ENCODE measurements at regions not wholly inside any gene's neighbourhood (a gene's known extent, or its start where the extent isn't known, plus 50 kb on each side); places are given as distances from the start of the nearest gene placed in this dataset.

GRCh38 chr17:72345088-72345487 is 224.3 kb downstream of the SOX9 start:
- Histone ChIP-seq H3K36me3 (ENCODE audit: low read length) (no peaks in the 10 kb centered on the region), H3K27ac (ENCODE audit: low read depth, low read length) (no peak overlapping the region), H3K9me3 (ENCODE audit: insufficient read depth, low read length) (no peaks in the 10 kb centered on the region), H4K20me1 (ENCODE audit: low read depth, low read length) (no peaks in the 10 kb centered on the region), H3F3A (ENCODE audit: insufficient read depth) (no peaks in the 10 kb centered on the region), H3K79me2 (ENCODE audit: insufficient read depth, low read length) (no peaks in the 10 kb centered on the region), H3K27me3 (ENCODE audit: low read length) (no peaks in the 10 kb centered on the region), H2AFZ (ENCODE audit: low read depth, low read length, severe bottlenecking) (no peak overlapping the region), H3K9ac (ENCODE audit: low read length) (no peak overlapping the region), H3K4me2 (ENCODE audit: low read depth, low read length, poor library complexity, severe bottlenecking) (no peak overlapping the region), H3K9me2 (replicated peaks; ENCODE audit: insufficient read depth, low read length) (no peaks in the 10 kb centered on the region), H3K4me3 (ENCODE audit: insufficient read depth, low read length, poor library complexity, severe bottlenecking) (no peak overlapping the region)
- no peak for TF ChIP-seq CTCF (IDR thresholded peaks at IDR 0.05; ENCODE audit: insufficient read depth, low read length, poor library complexity, severe bottlenecking)
- TF ChIP-seq EZH2phosphoT487 (conservative IDR thresholded peaks at IDR 0.05; ENCODE audit: low read length): no peak

- H3K9me3 ChIP-seq (ENCODE audit: insufficient read depth, low read length): no peaks in the 10 kb centered on the region
- no peaks in the 10 kb centered on the region for H3F3A ChIP-seq (ENCODE audit: insufficient read depth)
- H4K20me1 ChIP-seq (ENCODE audit: low read depth, low read length): no peaks in the 10 kb centered on the region
- TF ChIP-seq EZH2phosphoT487 (conservative IDR thresholded peaks at IDR 0.05; ENCODE audit: low read length) (no peak), CTCF (IDR thresholded peaks at IDR 0.05; ENCODE audit: insufficient read depth, low read length, poor library complexity, severe bottlenecking) (no peak)
- H2AFZ ChIP-seq (ENCODE audit: low read depth, low read length, severe bottlenecking): no peak overlapping the region
- no peak overlapping the region for H3K9ac ChIP-seq (ENCODE audit: low read length)
- no peak overlapping the region for H3K4me3 ChIP-seq (ENCODE audit: insufficient read depth, low read length, poor library complexity, severe bottlenecking)
- H3K27me3 ChIP-seq (ENCODE audit: low read length): no peaks in the 10 kb centered on the region
- H3K36me3 ChIP-seq (ENCODE audit: low read length): no peaks in the 10 kb centered on the region
- H3K27ac ChIP-seq (ENCODE audit: low read depth, low read length): no peak overlapping the region
- H3K79me2 ChIP-seq (ENCODE audit: insufficient read depth, low read length): no peaks in the 10 kb centered on the region
- no peaks in the 10 kb centered on the region for H3K9me2 ChIP-seq (replicated peaks; ENCODE audit: insufficient read depth, low read length)
- no peak overlapping the region for H3K4me2 ChIP-seq (ENCODE audit: low read depth, low read length, poor library complexity, severe bottlenecking)
Measured at GRCh38 chr17:72345536-72345935, 224.7 kb downstream of the SOX9 start.

DNA sequence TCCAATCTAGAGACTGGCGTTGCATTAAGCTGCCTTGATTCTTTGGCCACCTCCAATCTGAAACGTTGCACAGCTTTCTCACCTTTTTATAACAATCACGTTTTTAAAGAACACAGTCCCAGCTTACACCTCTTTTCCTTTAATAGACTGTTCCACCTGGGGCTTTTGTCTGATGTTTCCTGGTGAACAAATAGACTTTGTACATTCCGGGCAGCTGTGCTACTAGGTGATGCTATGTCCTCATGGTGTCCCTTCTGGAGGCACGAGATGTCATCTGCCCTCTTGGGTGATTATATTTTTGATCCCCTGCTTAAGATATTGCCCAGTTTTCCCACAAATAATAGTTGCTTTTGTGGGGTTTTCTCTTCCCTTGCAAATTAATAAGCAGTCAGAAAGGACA is 225.5 kb downstream of the SOX9 start:
- no peak overlapping the region for H3K27ac ChIP-seq (ENCODE audit: low read depth, low read length)
- H3K9ac ChIP-seq (ENCODE audit: low read length): no peak overlapping the region
- H3K27me3 ChIP-seq (ENCODE audit: low read length): no peaks in the 10 kb centered on the region
- H3K9me3 ChIP-seq (ENCODE audit: insufficient read depth, low read length): no peaks in the 10 kb centered on the region
- no peak overlapping the region for H3K4me3 ChIP-seq (ENCODE audit: insufficient read depth, low read length, poor library complexity, severe bottlenecking)
- H3K79me2 ChIP-seq (ENCODE audit: insufficient read depth, low read length): no peaks in the 10 kb centered on the region
- no peak overlapping the region for H3K4me2 ChIP-seq (ENCODE audit: low read depth, low read length, poor library complexity, severe bottlenecking)
- H2AFZ ChIP-seq (ENCODE audit: low read depth, low read length, severe bottlenecking): no peak overlapping the region
- H3F3A ChIP-seq (ENCODE audit: insufficient read depth): no peaks in the 10 kb centered on the region
- no peaks in the 10 kb centered on the region for H3K36me3 ChIP-seq (ENCODE audit: low read length)
- no peaks in the 10 kb centered on the region for H4K20me1 ChIP-seq (ENCODE audit: low read depth, low read length)
- no peaks in the 10 kb centered on the region for H3K9me2 ChIP-seq (replicated peaks; ENCODE audit: insufficient read depth, low read length)
- TF ChIP-seq CTCF (IDR thresholded peaks at IDR 0.05; ENCODE audit: insufficient read depth, low read length, poor library complexity, severe bottlenecking) (no peak), EZH2phosphoT487 (conservative IDR thresholded peaks at IDR 0.05; ENCODE audit: low read length) (no peak)

- Histone ChIP-seq H3K79me2 (ENCODE audit: insufficient read depth, low read length) (no peaks in the 10 kb centered on the region), H3F3A (ENCODE audit: insufficient read depth) (no peaks in the 10 kb centered on the region), H3K4me3 (ENCODE audit: insufficient read depth, low read length, poor library complexity, severe bottlenecking) (no peak overlapping the region), H3K27ac (ENCODE audit: low read depth, low read length) (no peak overlapping the region), H3K9ac (ENCODE audit: low read length) (no peak overlapping the region), H3K9me2 (replicated peaks; ENCODE audit: insufficient read depth, low read length) (no peaks in the 10 kb centered on the region), H2AFZ (ENCODE audit: low read depth, low read length, severe bottlenecking) (no peak overlapping the region), H3K4me2 (ENCODE audit: low read depth, low read length, poor library complexity, severe bottlenecking) (no peak overlapping the region), H4K20me1 (ENCODE audit: low read depth, low read length) (no peaks in the 10 kb centered on the region), H3K9me3 (ENCODE audit: insufficient read depth, low read length) (no peaks in the 10 kb centered on the region), H3K36me3 (ENCODE audit: low read length) (no peaks in the 10 kb centered on the region), H3K27me3 (ENCODE audit: low read length) (no peaks in the 10 kb centered on the region)
- TF ChIP-seq CTCF (IDR thresholded peaks at IDR 0.05; ENCODE audit: insufficient read depth, low read length, poor library complexity, severe bottlenecking) (no peak), EZH2phosphoT487 (conservative IDR thresholded peaks at IDR 0.05; ENCODE audit: low read length) (no peak)
Measured at GRCh38 chr17:72349011-72349410, 228.2 kb downstream of the SOX9 start.
